AG09319 (cell line): ENCODE measurements at regions not wholly inside any gene's neighbourhood (a gene's known extent, or its start where the extent isn't known, plus 50 kb on each side); places are given as distances from the start of the nearest gene placed in this dataset.

Source experiments
- DNase-seq: peaks from one replicate; pipeline ENCODE4 v3.0.0-alpha.2; 2010; ENCODE audit warnings: low read depth; ENCODE audit errors: extremely low read depth
- TF ChIP-seq, protein P1 (sequence below): IDR thresholded peaks from 2 replicates; pipeline ENCODE4 v1.5.1; 2011; ENCODE audit warnings: low read depth, mild to moderate bottlenecking, inconsistent platforms, low read length, moderate library complexity

DNA sequence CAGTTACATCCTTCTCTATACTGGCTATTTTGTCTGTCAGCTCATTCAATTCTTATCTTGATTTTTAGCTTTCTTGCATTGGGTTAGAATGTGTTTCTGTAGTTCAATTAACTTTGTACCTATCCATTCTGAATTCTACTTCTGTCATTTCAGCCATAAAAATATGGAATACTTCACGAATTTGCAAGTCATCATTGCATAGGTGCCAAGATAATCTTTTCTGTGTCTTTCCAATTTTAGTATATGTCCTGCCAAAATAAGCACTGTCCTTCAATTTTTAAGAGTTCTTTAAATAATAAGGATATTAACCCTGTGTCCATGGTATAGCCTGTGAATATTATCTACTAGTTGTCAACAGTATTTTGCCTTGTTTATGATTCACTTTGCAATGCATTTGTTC lies 665.7 kb upstream of the MDGA2 start:
- TF ChIP-seq, protein P1, sequence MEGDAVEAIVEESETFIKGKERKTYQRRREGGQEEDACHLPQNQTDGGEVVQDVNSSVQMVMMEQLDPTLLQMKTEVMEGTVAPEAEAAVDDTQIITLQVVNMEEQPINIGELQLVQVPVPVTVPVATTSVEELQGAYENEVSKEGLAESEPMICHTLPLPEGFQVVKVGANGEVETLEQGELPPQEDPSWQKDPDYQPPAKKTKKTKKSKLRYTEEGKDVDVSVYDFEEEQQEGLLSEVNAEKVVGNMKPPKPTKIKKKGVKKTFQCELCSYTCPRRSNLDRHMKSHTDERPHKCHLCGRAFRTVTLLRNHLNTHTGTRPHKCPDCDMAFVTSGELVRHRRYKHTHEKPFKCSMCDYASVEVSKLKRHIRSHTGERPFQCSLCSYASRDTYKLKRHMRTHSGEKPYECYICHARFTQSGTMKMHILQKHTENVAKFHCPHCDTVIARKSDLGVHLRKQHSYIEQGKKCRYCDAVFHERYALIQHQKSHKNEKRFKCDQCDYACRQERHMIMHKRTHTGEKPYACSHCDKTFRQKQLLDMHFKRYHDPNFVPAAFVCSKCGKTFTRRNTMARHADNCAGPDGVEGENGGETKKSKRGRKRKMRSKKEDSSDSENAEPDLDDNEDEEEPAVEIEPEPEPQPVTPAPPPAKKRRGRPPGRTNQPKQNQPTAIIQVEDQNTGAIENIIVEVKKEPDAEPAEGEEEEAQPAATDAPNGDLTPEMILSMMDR: no peak

DNA sequence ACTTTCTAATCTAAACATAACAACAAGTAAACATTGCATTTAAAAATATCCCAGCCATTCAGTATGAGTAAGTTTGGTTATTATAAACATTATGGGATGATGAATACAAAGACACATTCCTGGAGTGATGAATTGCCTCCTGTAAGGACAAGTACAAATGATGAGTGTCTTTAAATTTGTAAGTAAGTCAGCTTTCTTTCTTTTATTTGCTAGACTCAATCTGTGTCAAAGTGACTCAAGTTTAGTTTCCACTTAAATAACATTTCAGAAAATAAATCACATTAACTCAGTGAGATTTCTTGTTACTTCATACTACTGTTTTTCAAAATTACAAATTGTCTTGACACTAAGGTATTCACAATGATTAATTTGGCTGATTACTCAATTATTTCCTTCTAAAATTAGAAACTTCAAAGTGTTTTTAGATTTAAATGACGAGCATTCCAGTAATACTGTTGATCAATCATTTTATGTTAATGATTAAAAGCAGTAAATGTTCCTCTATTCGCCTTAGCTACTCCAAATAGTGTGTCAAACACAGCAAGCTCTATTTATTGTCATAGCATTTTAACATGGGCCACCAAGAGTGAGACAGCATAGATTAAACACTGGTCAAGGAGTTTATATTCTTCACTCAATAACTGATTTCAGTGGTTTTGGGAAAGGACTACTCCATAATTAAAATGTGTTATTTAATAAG lies 658.0 kb upstream of the MDGA2 start:
- DNase-seq: no peak

More for the DNA sequence above, 665.7 kb upstream of the MDGA2 start:
- no peak for DNase-seq

DNA sequence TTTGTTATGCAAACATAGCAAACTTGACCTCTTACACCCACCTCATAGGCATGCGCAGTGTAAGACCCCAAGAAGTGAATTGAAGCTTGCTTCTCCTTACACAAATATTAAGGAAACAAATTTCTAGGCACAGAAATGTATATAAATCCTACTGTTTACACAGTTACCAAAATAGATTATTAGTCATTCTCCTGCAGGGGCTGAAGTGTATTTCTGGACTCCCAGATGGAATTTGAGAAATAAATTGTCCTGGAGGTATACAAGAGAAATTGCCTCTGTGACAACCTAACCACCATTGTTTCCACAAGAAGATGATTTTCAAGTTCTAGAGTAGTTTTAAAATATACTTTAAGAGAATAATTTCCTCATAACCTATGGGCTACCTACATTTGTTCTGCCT lies 656.0 kb upstream of the MDGA2 start:
- TF ChIP-seq, protein P1: no peak

More for the DNA sequence above, 658.0 kb upstream of the MDGA2 start:
- TF ChIP-seq, protein P1: no peak

DNA sequence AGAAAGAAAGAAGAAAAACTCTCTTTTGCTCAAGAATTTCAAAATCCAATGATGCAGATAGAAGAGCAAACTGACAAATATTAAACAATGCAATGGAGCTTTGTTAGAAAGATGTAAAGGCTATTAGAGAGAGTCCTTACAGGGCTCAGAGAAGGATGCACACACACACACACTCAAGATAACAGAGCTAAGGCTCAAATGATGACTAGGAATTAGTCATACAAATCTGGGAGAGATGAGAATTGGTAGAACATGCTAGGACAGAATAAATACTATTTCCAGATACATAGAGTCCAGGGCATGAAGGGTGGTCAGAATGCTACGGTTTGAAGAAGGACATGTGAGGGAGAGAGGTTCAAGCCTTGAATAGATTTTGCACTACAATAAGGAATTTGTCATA lies 650.1 kb upstream of the MDGA2 start:
- DNase-seq: no peak
- TF ChIP-seq, protein P1: no peak

More for the DNA sequence above, 656.0 kb upstream of the MDGA2 start:
- no peak for DNase-seq

DNA sequence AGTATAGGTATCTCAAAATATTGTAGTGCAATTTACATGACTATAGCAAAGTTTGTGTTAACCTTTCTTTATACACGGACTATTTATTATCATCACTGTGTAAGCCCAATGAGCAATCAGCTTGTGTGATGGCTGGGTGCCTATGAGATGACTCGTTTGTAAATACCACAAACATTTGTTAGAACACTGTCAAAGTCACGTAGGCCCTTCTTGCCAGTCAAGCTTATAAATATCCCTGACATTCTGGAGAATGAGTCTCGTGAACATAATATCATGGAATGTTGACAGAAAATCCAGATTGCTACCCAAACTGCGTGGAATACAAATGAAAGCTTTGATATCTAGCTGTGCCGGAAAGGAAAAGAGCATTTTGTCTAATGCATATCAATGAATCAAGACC lies 648.3 kb upstream of the MDGA2 start:
- no peak for DNase-seq
- TF ChIP-seq, protein P1: no peak

DNA sequence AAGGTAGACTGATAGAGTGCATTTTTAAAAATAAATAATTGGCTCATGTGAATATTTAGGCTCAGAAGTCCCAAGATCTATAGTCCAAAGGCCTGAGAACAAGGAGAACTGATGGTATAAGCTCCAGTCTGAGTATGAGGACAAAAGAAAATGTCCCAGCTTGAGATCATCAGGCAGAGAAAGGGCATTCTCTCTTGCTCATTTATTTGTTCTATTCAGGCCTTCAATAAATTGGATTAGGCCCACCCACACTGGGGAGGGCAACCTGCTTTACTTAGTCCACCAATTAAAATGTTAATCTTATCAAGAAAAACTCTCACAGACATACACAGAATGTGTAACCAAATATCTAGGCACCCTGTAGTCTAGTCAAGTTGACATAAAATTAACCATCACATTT lies 644.4 kb upstream of the MDGA2 start:
- no peak for DNase-seq
- TF ChIP-seq, protein P1: no peak

DNA sequence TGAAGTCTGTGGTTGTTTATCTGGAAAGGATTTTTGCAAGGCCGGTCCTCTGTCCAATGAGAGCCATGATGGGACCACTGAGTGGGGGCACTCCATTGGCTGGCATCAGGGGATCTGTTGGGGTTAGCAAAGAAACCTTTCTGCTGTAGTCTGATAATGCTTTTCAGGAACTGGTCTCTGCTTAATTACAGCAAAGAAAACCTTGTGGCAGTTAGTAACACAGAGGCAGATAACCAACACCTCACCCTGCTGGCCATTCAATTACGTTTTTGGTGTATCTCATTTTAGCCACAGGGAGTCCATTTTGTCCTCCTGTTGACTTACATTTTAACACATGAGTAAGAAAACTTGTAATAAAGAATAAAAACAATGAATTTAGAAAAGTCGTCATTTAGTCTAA lies 629.3 kb upstream of the MDGA2 start:
- TF ChIP-seq, protein P1: no peak
- DNase-seq: no peak
